NCI-H2196 (cell line): ENCODE measurements at regions not wholly inside any gene's neighbourhood (a gene's known extent, or its start where the extent isn't known, plus 50 kb on each side); places are given as distances from the start of the nearest gene placed in this dataset.
"Not testable (repeated sequence)": the region's sequence is repeated elsewhere in the genome, so short reads cannot be mapped to it uniquely, and the experiment has no call there.

Source experiments
- DNase-seq: peaks from one replicate; lab custom pipeline; 2025; ENCODE audit not compliant: unreplicated experiment; lab: John Stamatoyannopoulos, UW

DNA sequence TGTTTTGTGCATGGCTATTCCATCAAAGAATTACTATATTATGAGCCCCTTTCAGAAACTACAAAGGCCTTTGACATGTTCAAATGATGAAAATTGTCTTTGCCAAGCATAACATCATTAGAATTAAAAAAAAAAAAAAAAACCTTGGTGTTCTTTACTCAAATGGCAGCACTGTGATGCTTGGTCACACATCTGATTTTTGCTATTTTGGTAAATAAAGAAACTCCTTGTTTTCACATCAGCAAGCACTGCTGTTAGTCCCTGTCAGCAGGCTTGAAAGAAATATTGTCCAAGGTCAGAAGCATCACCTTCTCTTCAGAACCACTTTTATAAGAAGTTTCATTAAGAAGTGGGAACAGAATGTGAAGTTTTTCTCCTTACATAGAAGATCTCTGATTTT is 537.3 kb downstream of the MFSD1 start:
- no peak for DNase-seq

DNA sequence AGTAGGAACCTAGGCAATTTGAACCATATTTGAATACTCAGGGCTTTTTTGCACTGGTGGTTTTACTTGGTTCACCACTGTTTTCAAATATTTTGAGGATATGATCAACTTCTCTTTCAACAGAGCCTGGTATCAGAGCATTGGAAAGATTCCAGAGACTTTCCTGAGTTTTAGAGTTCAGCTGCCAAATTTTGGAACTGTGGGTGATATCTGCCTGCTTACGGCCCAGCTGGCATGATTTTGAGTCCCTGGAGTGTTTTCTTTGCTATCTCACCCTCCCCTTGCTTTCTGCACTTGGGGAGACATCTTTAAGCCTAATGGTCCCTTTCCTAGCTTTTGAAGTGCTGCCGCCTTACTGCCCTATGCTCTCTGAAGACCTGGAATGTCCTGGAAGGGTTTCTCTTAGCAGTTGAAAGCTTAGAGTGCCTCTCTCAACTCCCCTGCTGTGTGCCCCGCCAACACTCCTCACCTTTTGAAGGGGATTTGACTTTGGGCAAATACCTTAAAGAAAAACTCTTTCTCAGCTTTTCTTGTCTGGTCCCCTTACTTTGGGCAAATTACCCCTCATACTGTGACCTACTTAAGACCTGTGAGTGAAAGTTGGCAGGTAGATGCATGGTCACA is 539.1 kb downstream of the MFSD1 start:
- no peak for DNase-seq

DNA sequence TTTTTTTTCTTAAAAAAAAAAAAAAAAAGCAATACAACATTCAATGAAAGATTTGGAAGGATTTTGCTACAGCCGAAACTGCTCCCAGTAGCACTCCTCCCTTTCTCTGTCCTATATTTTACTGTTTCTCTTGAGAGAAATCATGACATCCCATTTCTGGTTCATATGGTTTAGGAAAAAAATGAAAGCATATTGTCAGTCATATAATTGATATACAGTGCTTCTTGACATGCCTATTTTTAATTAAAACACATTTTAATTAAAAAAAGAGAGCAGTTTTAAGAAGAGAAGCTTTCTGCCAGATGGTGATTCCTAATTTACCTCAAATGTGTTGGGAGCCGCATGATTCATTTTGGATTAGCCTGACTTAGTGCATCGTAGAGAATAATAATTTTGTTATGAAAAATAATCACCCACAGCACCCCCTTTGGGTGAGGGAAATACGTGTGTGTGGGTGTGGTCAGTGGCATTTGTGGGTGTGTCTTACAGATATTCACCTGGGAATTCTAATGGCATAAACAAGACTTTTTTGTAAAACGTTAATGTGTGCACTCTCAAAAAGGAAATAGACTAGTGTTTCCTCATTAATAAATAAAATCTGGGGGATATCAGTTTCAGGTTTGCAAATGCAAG is 544.5 kb downstream of the MFSD1 start:
- no peak for DNase-seq

DNA sequence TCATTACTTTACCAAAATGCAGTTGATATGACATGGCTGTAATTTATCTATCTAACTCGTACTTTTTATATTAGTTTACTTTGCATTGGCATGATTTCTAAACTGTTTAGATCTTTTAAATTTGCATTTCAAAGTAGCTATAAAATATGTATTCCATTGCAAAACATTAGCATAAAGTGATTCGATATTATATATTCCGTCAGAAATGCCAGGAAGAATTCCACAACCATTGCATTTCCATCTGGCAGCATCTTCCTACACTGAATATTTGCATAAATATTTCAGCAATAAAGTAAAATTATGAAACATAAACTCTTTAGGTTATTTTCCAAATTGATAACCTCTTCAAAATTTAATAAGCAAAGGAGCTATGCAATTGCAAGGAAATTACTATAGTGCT is 546.6 kb downstream of the MFSD1 start:
- DNase-seq, result no peak

DNA sequence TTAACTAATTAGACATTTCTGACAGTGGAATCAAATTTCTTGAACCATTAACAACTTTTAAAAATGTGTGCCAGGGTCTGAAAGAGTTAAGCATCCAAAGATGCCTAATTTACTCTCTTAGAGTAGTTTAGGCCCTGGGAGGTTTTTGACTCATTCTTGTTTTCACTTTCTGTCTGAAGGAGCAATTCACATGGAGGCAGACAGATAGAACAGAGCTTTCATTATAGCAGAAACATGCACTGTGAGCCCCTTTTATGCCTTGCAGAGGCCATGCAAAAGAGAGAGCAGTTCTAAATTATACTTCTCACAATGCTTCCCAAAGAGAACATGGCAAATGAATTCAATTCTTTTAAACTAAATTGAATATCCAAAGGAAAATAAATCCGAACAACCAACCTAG is 554.8 kb downstream of the MFSD1 start:
- no peak for DNase-seq

DNA sequence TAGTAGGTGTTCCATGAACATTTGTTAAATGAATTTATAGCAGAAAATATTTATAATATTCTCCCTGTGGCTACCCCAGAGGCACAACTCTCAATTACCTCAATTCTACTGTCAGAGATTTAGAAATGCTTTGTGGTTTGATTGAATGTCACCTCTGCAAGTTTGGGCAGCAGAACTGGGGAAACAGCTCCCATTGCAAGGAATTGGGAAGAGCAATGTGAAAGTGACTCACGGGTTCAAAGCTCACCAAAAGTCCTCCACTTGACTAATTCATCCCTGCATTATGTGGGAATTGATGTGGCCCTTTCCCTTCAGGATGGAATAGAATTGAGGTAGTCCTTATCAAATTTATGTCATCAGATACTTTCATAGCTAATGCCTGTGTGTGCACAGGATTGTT is 562.7 kb downstream of the MFSD1 start:
- DNase-seq, result no peak

DNA sequence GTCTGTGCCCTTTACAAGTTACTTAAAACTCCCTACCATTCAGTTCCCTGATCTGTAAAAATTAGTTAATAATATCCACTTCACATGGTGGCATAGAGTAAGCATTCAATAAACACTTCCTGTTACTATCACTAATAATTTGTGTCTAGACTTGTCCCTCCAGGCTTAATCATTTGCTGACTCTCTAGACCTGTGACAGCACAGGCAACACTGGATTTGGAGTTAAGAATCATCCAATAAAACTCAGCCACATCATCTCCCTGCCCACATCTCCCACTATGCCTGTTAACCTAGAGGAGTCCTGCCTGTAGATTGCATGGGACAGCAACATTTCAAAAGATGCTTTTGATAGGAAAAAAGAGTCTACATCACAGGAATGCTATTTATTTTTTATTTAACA is 564.6 kb downstream of the MFSD1 start:
- DNase-seq, result no peak

DNA sequence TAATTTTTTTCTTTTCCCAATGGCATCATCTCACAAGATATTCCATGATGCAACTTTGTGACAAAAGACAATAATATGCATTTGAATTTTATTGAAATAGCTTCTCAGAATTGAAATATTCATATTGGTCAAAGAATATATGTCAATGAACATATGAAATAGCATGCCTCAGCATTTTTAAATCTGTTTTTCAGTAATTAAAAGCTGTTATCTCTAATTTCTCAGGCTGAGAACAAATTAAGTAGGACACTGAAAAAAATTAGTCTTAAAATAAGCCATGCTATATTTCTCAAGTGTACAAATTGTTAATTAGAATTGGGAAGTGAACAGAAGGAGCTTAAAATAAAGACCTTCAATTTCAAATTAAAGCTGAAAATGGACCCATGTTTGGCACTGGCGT is 570.1 kb downstream of the MFSD1 start:
- no peak for DNase-seq

DNA sequence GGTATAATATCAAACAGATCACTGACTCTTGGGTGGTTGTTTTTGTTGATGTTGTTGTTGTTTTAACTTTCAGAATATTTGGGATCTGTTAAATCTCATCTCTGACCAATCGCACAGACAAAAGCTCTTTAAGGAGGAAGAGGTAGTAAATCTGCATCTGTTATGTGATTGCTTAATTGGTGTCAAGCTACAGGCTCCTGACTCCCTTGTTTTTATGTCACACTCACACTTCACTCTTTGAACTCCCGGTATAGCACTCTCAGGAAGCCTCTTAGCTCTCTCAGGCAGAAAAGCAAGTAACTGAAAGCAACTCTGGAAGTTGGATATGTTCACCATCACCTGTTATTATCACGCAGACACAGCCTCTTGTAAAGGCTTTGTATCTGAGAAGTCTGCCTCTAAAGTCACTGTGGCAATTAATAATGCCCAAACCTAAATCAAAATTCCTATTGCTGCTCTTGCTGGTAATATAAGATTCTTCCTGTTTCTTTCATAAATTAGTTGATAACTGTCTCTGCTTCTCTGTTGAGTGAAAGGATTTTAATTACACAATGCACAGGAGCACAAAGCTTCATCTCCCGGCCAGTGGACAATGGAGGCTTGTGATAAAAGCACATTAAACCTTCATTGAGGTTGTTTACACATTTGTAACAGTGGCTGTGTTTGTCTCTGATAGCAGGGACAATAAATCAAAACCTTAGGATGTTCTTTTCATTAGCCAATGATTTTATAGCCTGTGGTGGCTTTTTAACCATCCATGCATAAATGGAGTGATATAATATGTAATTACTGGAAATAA is 576.7 kb downstream of the MFSD1 start:
- no peak for DNase-seq

DNA sequence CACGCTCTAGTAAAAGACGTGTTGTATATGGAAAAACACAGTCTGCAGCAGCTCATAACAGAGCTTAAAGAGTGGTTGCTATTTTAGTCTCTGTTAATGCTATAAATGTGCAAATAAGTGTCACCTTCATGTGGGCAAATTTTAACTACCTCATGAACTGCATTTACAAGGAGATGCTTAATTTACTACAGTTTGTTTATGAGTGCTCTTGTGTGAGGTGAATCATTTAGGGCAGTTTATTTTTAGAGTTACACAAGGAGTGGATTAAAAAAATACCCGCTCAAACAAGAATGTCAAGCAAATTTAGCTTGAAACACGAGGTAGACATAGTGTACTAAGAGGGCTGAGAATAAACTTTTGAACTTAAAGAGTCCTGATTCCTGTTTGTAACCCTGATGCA is 579.0 kb downstream of the MFSD1 start:
- DNase-seq, result no peak

DNA sequence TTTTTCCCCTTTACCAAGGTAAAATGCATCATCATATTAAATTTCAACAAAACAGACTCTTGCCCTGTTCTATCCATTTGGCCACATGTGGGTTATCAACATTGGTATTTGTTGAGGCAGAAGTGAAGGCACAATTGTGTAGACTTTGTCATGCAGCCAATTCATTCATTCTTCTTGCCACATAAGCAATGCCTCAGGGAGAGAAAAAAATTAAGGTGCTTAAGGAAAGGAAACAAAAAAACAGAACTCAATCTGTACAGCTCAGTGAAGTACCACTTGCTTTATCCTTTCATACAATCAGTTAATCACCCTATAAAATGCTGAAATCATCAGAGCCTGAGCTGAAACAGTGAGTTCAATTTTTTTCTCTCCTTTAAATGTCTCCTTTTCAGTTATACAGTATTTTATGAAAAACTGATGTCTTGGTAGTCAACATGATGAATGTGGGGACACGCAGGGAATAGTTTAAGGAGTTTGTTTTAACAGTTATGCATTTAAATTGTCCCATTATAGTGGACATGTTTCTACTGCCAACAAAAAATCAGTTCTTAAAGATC is 588.9 kb downstream of the MFSD1 start:
- no peak for DNase-seq

DNA sequence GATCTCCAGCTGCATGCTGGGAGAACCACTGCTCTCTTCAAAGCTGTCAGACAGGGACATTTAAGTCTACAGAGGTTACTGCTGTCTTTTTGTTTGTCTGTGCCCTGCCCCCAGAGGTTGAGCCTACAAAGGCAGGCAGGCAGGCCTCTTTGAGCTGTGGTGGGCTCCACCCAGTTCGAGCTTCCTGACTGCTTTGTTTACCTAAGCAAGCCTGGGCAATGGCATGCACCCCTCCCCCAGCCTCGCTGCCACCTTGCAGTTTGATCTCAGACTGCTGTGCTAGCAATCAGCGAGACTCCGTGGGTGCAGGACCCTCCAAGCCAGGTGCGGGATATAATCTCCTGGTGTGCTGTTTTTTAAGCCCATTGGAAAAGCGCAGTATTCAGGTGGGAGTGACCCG is 591.0 kb upstream of the IL12A start:
- not testable (repeated sequence) for DNase-seq

DNA sequence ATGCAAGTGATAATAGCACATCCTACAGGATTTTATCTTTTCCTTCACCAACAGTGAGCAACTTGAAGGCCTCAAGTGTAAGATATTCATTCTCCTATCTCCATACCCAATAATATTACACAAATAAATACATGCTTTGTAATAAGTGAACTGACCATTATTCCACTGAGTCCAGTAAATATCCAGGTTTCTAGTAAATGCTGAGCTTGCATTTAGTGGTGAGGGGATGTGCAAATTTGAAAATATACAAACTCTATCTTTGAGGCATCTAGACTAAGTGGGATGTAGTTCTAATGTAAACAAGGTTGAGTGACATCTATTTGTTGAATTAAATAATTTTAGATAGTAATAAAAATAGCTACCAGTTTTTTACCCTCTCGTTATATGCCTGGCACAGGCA is 587.6 kb upstream of the IL12A start:
- DNase-seq, result no peak

DNA sequence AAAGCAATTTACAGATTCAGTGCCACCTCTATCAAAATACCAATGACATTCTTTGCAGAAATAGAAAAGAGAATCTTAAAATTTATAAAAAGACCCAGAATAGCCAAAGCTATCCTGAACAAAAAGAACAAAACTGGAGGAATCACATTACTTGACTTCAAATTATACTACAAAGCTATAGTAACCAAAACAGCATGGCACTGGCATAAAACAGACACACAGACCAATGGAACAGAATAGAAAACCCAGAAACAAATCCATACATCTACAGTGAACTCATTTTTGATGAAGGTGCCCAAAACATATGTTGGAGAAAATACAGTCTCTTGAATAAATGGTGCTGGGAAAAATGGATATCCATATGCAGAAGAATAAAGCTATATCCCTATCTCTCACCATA is 578.9 kb upstream of the IL12A start:
- not testable (repeated sequence) for DNase-seq

DNA sequence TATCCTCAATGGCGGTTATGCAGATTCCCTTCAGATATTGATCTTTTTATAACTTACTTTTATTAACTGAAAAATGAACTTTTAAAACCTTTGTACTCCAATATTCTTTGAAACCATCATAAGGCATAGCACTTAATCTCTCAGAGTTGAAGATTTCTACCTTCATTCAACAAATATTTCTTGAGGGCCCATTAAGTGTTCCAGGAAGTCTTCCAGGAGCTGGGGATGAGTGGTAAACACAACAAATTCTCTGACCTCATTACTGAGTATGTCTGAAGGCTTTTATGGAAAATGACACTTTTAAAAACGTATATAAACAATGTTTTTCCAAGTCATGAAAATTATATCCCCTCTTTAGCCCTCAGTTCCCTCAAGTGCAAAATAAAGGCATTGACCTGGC is 575.3 kb upstream of the IL12A start:
- no peak for DNase-seq

DNA sequence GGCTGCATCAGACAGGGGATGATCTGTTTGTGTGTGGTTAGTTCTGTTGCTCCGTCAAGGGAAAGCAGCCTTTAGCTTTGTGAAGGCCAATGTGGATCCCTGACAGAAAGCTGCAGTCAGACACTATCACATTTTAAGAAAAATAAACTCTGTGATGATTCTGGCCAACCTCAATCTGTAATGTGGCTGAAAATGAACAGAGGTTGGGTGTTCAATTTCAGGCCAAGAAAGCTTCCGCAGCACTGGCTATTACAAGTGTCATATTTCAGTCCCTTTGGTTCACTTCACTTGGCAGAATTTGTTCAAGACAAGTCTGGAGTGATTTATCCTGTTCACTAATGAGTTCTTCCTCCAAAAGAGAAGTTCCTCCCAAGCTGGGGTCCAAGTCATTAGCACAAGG is 571.8 kb upstream of the IL12A start:
- no peak for DNase-seq

DNA sequence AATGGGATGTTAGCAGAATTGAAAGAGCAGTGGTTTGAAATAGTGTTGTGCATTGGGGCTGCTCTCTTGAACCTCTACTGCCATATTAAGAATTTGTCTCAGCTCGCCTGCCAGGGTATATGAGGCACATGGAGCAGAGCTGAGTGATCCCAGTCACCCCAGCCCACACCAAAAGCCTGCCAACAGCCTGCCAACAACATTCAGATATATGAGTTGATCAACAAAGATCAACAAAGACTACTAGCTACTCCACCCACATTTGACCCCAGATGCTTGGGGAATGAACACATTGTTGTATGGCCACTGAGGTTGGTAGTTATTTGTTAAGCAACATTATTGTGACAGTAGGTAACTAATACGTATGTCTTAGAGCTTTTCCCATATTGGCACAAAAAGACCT is 570.9 kb upstream of the IL12A start:
- no peak for DNase-seq

DNA sequence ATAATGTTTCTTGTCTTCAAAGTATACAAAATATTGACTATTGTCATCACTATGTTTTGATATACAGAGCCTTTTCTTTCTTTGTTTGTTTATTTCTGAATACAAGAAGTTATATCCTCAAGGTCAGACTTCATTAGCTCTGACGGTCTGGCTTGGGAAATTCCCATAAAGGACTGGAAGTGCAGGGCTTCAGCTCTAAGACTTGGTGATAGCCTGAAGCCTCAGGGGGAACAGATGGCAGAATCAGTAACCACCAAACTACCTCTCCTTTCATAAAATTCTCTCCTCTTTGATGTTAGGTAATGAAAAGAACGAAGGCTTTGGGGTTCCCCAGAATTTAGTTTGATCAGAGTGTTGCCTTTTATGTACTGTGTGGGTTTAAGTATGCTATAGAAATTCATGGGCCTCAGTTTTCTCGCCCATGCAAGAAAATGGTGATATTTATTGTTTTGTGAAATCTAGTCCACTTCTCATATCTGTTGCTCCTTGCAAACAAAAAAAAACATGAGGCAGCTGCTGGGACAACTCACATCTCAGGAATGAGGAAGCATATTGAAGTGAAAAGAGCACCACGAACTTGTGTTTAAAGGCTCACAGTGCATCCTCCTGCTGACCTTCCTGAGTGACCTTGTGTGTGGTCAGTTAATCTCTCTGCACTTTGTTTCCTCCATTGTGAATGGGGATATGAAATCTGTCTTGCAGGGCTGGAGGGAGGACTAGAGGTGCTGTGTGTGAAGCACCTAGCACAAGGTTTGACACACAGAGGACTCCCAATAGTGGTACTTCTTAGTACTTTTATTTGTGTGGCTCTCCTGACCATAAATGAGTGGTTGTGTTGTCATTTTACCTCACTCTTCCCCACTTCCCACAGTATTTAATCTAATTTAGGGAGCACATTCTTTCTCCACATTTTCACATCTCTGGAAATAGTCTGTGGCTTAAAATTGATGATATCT is 569.8 kb upstream of the IL12A start:
- no peak for DNase-seq

DNA sequence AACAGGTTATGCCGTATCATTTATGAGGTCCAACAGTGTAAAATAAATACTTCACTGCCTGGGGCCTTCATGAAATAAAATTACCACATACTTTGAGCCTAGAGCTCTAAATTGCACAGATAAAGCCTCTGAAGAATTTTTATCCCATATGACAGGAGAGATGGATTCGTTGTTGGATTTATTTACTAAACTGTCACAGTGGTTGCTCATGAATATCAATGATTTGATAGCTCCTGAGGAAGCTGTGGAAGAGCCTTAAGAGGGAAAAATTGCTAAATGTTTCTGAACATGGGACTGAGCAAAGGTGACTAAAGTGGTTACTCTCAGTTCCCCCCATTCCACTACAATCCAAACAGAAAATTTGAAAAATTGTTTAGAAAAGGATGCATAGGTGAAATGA is 558.9 kb upstream of the IL12A start:
- DNase-seq, result no peak

DNA sequence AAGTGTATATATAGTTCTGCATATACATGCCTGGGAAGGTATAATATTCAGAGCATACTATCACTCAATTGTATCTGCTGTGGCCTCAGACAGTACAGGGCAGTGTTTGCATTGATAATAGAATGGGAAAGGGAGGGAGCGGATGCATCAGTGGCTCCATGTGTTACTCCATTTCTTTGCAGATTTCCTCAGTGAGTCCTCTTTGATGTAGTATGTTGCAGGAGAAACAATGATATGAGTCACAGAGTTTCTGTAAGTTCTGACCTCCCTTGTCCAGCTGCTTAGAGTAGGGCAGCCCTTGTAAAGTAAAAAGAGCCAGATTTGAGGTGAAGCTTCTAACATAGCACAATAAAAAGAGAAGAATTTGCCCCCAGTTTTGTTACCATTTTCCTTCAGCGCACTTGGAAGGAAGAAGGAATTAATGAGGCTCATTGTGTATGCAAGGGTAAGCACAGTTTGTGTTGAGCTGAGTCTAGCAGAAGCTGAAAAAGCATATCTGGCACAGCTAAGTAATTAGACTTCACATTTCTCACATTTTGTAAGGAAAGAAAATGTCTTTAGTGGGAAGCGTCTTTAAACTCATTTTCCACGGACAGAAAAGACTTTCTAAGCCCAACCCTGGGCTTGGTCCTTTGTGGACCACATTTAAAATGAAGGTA is 555.8 kb upstream of the IL12A start:
- no peak for DNase-seq

DNA sequence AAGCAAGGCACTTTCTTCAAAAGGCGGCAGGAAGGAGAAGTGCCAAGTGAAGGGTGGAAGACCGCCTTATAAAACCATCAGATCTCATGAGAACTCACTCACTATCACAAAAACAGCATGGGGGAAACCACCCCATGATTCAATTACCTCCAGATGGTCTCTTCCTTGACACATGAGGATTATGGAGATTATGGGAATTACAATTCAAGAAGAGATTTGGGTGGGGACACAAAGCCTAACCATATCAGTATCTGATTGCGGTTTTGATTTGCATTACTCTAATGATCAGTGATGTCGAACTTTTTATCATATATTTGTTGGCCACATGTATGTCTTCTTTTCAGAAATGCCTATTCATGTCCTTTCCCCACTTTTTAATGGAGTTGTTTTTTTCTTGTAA is 549.3 kb upstream of the IL12A start:
- no peak for DNase-seq
